RWPE1 (cell line): ENCODE measurements at regions not wholly inside any gene's neighbourhood (a gene's known extent, or its start where the extent isn't known, plus 50 kb on each side); places are given as distances from the start of the nearest gene placed in this dataset.

ENCODE experiments used
- CTCF ChIA-PET: fragments of 350-600 bp; sonication (Branson Sonifier 250); formaldehyde crosslinking; extraction: SDS; loops from one replicate; lab custom pipeline; 2021; lab: Yijun Ruan, JAX
- POLR2A ChIA-PET: fragments of 400-600 bp; formaldehyde crosslinking; extraction: SDS; loops from one replicate; lab custom pipeline; 2020; ENCODE audit warnings: antibody characterized with exemption; ENCODE audit not compliant: low non-redundant PET; lab: Yijun Ruan, JAX
- DNase-seq: peaks from one replicate; pipeline ENCODE4 v3.0.0; 2012; ENCODE audit warnings: low spot score
- H3K27ac ChIP-seq: fragments of 450-650 bp; 2 replicates; pipeline ENCODE4 v1.5.1; 2017
- CTCF ChIP-seq: fragments of 450-650 bp; conservative IDR thresholded peaks from 2 replicates; pipeline ENCODE4 v1.5.1; 2017; ENCODE audit warnings: low read depth, mild to moderate bottlenecking

- no peak for DNase-seq
- no peak for TF ChIP-seq CTCF
- H3K27ac ChIP-seq, result no peak overlapping the region
- POLR2A ChIA-PET, result no interaction called here
- CTCF ChIA-PET, result no interaction called here
These were observed 382.1 kb downstream of the HACE1 start for GRCh38 chr6:104477569-104477968.

- CTCF ChIA-PET, result no interaction called here
- DNase-seq, result no peak
- no peak for TF ChIP-seq CTCF
- POLR2A ChIA-PET, result no interaction called here
- no peak overlapping the region for H3K27ac ChIP-seq
These were observed 386.7 kb downstream of the HACE1 start for GRCh38 chr6:104473021-104473429.

- no peak for TF ChIP-seq CTCF
- DNase-seq, result no peak
- ChIA-PET POLR2A (no interaction called here), CTCF (no interaction called here)
- H3K27ac ChIP-seq, result no peak overlapping the region
These were observed 387.5 kb downstream of the HACE1 start for GRCh38 chr6:104472021-104472901.

- CTCF ChIA-PET, result interaction anchor here (0.6 to 0.7 kb wide), 2 partner anchors 20 to 62 kb away, joined by 3 to 5 read pairs; no protein-coding TSS in a partner anchor
- POLR2A ChIA-PET, result no interaction called here
- no peak for DNase-seq
- no peak for TF ChIP-seq CTCF
- no peak overlapping the region for H3K27ac ChIP-seq
These were observed 393.4 kb downstream of the HACE1 start for GRCh38 chr6:104466306-104466705.

GRCh38 chr6:104462811-104463599 is 396.7 kb downstream of the HACE1 start:
- no peak for DNase-seq
- ChIA-PET CTCF (no interaction called here), POLR2A (no interaction called here)
- no peak for TF ChIP-seq CTCF
- no peak overlapping the region for H3K27ac ChIP-seq

- ChIA-PET POLR2A (no interaction called here), CTCF (interaction anchor here (0.6 to 0.7 kb wide), 2 partner anchors 68 to 938 kb away, joined by 3 read pairs; no protein-coding TSS in a partner anchor)
- H3K27ac ChIP-seq, result no peak overlapping the region
- no peak for TF ChIP-seq CTCF
- DNase-seq, result no peak
These were observed 398.8 kb downstream of the HACE1 start for GRCh38 chr6:104460738-104461483.
